K562 (cell line): ENCODE measurements at regions not wholly inside any gene's neighbourhood (a gene's known extent, or its start where the extent isn't known, plus 50 kb on each side); places are given as distances from the start of the nearest gene placed in this dataset.
A peak's percentile ranks its signal among the peaks of the same experiment; 100 is the strongest.

Experiments used
- ATAC-seq: fragments of 200-7000 bp; cut with Tn5 transposase; 3 replicates; pipeline ENCODE4 v1.9.1; 2020; ENCODE audit warnings: moderate library complexity
- BruUV-seq: library from RNA; stranded (reverse); fragments of 400-500 nt; replicated peaks from 2 replicates; lab custom pipeline; 2021; lab: Mats Ljungman, UMichigan
- CTCF ChIA-PET: fragments of 300-600 bp; formaldehyde crosslinking; extraction: SDS; loops from one replicate; lab custom pipeline; 2021; ENCODE audit warnings: low intra/inter-chr PET ratio; lab: Yijun Ruan, JAX
- POLR2A ChIA-PET: fragments of 300-600, 350-650 bp; sonication (Branson Sonifier 250); formaldehyde crosslinking; extraction: SDS; loops from one replicate; lab custom pipeline; 2021; ENCODE audit warnings: antibody characterized with exemption, inconsistent platforms; lab: Yijun Ruan, JAX
- DNase-seq, 4 experiments: peaks; one replicate each; pipeline versions ENCODE4 v3.0.0 to v3.0.0-alpha.2; 2011 to 2018; ENCODE audit warnings: low spot score in 3 of 4, mixed read lengths in 3 of 4; ENCODE audit errors: extremely low read depth in 1 of 4
- FAIRE-seq: peaks from 2 replicates; lab custom pipeline; 2011; peaks lifted over from hg19 to GRCh38; lab: Jason Lieb, UNC
- H2AFZ ChIP-seq: 2 replicates; pipeline ENCODE4 v1.6.0; 2011; ENCODE audit warnings: low read depth, low read length, control low read depth, inconsistent platforms
- H3K27ac ChIP-seq: fragments of 200-600 bp; 3 replicates; pipeline ENCODE4 v1.8.0; 2011; ENCODE audit warnings: low read depth, mild to moderate bottlenecking, control low read depth, inconsistent platforms, low read length, moderate library complexity, mixed read lengths; ENCODE audit errors: extremely low read depth
- H3K27me3 ChIP-seq, 2 experiments: fragments of 300-600 bp in 1 of 2; 2 replicates in 1 of 2; 3 replicates in 1 of 2; pipeline versions ENCODE4 v1.6.0 to v1.8.0; 2011; ENCODE audit warnings: inconsistent platforms in 2 of 2, low read length in 2 of 2, mild to moderate bottlenecking in 1 of 2, mixed read lengths in 1 of 2, moderate library complexity in 1 of 2; ENCODE audit not compliant: control insufficient read depth in 2 of 2, insufficient read depth in 2 of 2
- H3K36me3 ChIP-seq: fragments of 300-600 bp; 3 replicates; pipeline ENCODE4 v1.8.0; 2011; ENCODE audit warnings: mild to moderate bottlenecking, low read length, inconsistent platforms; ENCODE audit not compliant: control insufficient read depth, insufficient read depth
- H3K4me1 ChIP-seq, 2 experiments: fragments of 200-600 bp in 1 of 2; replicated peaks in 1 of 2; 2 replicates in 1 of 2; 3 replicates in 1 of 2; pipeline versions ENCODE4 v1.5.1 to v1.8.0; 2011; ENCODE audit warnings: inconsistent platforms in 2 of 2, low read length in 2 of 2, mild to moderate bottlenecking in 1 of 2, mixed read lengths in 1 of 2, moderate library complexity in 1 of 2; ENCODE audit not compliant: control insufficient read depth in 2 of 2, insufficient read depth in 2 of 2
- H3K4me2 ChIP-seq: 2 replicates; pipeline ENCODE4 v1.6.1; 2011; ENCODE audit warnings: low read length, control low read depth, inconsistent platforms, mixed read lengths; ENCODE audit not compliant: insufficient read depth
- H3K4me3 ChIP-seq: fragments of 200-600 bp; sonication (generic), shearing (Covaris generic); 2 replicates; pipeline ENCODE4 v1.5.1; 2016; ENCODE audit warnings: control low read depth, inconsistent platforms
- H3K79me2 ChIP-seq: fragments of 200-600 bp; 3 replicates; pipeline ENCODE4 v1.8.0; 2011; ENCODE audit warnings: low read length, inconsistent platforms; ENCODE audit not compliant: control insufficient read depth, insufficient read depth
- H3K9ac ChIP-seq, 2 experiments: 2 replicates each; pipeline versions ENCODE4 v1.6.0 to v1.6.1; 2011; ENCODE audit warnings: low read depth in 2 of 2, low read length in 2 of 2, control low read depth in 1 of 2, inconsistent platforms in 1 of 2, mild to moderate bottlenecking in 1 of 2, mixed read lengths in 1 of 2; ENCODE audit not compliant: insufficient read depth in 1 of 2
- H3K9me1 ChIP-seq: one replicate; pipeline ENCODE4 v1.6.0; 2011; ENCODE audit warnings: inconsistent platforms, mild to moderate bottlenecking, low read length, moderate library complexity; ENCODE audit not compliant: control insufficient read depth, insufficient read depth
- H3K9me3 ChIP-seq: replicated peaks from 2 replicates; pipeline ENCODE4 v1.5.1; 2011; ENCODE audit warnings: low read depth, low read length, inconsistent platforms; ENCODE audit not compliant: control insufficient read depth, insufficient read depth
- H4K20me1 ChIP-seq: replicated peaks from 2 replicates; pipeline ENCODE4 v1.6.1; 2011; ENCODE audit warnings: low read length, inconsistent platforms, mixed read lengths; ENCODE audit not compliant: control insufficient read depth, insufficient read depth
- CHD1 ChIP-seq: fragments of 200-600 bp; sonication (generic); IDR thresholded peaks from one replicate; pipeline ENCODE4 v1.6.1; 2012; ENCODE audit warnings: mild to moderate bottlenecking, moderate library complexity, low read length, inconsistent platforms
- GTF2E2 ChIP-seq: fragments of 200-800 bp; sonication (Bioruptor generic); IDR thresholded peaks from 2 replicates; pipeline ENCODE4 v1.6.1; 2016; ENCODE audit warnings: missing genetic modification characterization, missing compliant biosample characterization
- HNRNPUL1 ChIP-seq: fragments of 200-400 bp; formaldehyde crosslinking; IDR thresholded peaks from 2 replicates; pipeline ENCODE4 v1.6.1; 2017; ENCODE audit warnings: low read length
- KLF1 ChIP-seq: fragments of 450-650 bp; IDR thresholded peaks from 2 replicates; pipeline ENCODE4 v1.6.1; 2016; ENCODE audit warnings: missing genetic modification characterization, missing compliant biosample characterization
- RNF2 ChIP-seq: sonication (generic); IDR thresholded peaks from 2 replicates; pipeline ENCODE4 v1.6.1; 2016
- RUNX1 ChIP-seq: sonication (generic); IDR thresholded peaks from 2 replicates; pipeline ENCODE4 v1.6.1; 2016; ENCODE audit warnings: antibody characterized with exemption, low read depth
- SAFB ChIP-seq: fragments of 200-400 bp; formaldehyde crosslinking; IDR thresholded peaks from 2 replicates; pipeline ENCODE4 v1.6.1; 2017; ENCODE audit warnings: low read depth, low read length, borderline replicate concordance
- SMARCA4 ChIP-seq: fragments of 450-650 bp; IDR thresholded peaks from 2 replicates; pipeline ENCODE4 v1.6.1; 2016
- TEAD4 ChIP-seq, 2 experiments: sonication (generic) in 1 of 2; formaldehyde crosslinking in 1 of 2; IDR thresholded peaks; 2 replicates each; pipeline versions ENCODE4 v1.6.1 to v1.8.0; 2012 to 2022; ENCODE audit warnings: borderline replicate concordance in 1 of 2, inconsistent platforms in 1 of 2, low read length in 1 of 2, mild to moderate bottlenecking in 1 of 2, missing genetic modification reagents in 1 of 2
- THAP7 ChIP-seq: fragments of 250-450 bp; sonication (Bioruptor Pico); IDR thresholded peaks from 2 replicates; pipeline ENCODE4 v1.5.0; 2021
- WGBS: fragments of 100-300 bp; shearing (Covaris generic); methylation state at CpG from one replicate; pipeline ENCODE4 v1.1.6; 2016; ENCODE audit warnings: low coverage, mixed read lengths; ENCODE audit not compliant: insufficient coverage; ENCODE audit errors: missing lambda C conversion rate; 5-methylcytosine and 5-hydroxymethylcytosine counted together
- in situ Hi-C: fragments of 300-500 bp; cut with MboI; formaldehyde crosslinking; loops from 4 replicates; pipeline ENCODE4 v1.15.0; 2018; ENCODE audit warnings: inconsistent platforms, mixed read lengths
- intact Hi-C: fragments of 100-400 bp; cut with micrococcal nuclease; formaldehyde crosslinking; loops from 2 replicates; pipeline ENCODE4 v1.14.2; 2022
- TF ChIP-seq, protein P1 (sequence below): fragments of 450-650 bp; formaldehyde crosslinking; conservative IDR thresholded peaks from 2 replicates; pipeline ENCODE4 v1.4.0; 2022; ENCODE audit warnings: mild to moderate bottlenecking, missing genetic modification characterization

DNA sequence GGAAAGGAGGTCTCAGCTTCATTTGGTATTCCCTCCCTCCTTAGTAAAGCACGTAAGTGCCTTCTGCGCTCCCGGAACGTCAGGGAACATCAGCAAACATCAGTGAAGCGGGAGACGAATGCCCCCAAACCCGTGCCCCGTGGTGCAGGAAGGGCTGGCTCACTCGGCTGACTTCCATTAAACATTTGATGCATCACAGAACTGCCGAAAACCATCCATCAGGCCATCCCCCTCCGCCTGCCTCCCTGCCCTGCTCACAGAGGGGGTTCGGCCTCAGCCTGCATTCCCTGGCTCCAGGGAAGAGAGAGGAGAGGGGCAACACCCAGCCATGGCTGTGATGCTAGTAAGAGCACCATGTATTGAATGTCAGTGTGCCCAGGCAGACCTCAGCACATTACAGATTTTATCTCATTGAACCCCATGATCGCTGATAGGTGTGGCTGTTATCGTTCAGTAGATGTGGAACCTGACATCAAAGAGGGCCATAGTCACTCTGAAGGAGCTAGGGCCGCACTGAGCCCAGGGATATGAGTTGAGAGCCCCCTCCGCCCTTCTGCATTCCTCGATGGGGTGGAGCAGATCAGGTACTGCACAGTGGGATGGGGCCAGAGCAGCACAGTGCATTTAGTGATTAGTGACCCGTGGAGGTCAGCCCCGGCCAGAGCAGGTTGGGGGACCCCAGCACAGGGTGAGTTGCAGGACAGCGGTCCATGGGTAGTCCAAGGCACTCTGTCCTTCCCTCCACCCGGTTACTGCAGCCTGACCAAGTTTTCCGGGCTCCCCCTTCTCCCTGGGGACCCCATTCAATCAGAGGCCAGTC lies 146.4 kb downstream of the RPS24 start:
- WGBS: under 1% methylated on average over 22 of the region's 22 CpGs
- peaks cover 42 to 85% of the 10 kb centered on the region in 2 experiments for H3K27me3 ChIP-seq
- DNase-seq: no peak
- intact Hi-C loops: no loop called here
- no TSS peak for BruUV-seq
- no peaks in the 10 kb centered on the region; a peak in 1 of 5 replicates for H3K4me1 ChIP-seq
- H3K9me3 ChIP-seq: no peaks in the 10 kb centered on the region
- H3K4me2 ChIP-seq: no peak overlapping the region
- FAIRE-seq: peak; percentile 23
- no peak overlapping the region for H3K9ac ChIP-seq
- H4K20me1 ChIP-seq: peaks cover 29% of the 10 kb centered on the region
- ChIA-PET POLR2A (interaction anchor here (0.6 to 1.0 kb wide), 3 partner anchors 12 to 337 kb away, joined by 3 to 4 read pairs (median 4); no protein-coding TSS in a partner anchor), CTCF (no interaction called here)
- H3K4me3 ChIP-seq: no peak overlapping the region
- peak; percentile 27 for ATAC-seq
- no peak for TF ChIP-seq HNRNPUL1
- TF ChIP-seq KLF1 (tag): 0 out of 2 replicates have a peak, but pooled peaks have one; percentile 25
- TF ChIP-seq, all 486 proteins: peak for 1
- no peak overlapping the region for H3K27ac ChIP-seq
- no peak overlapping the region for H2AFZ ChIP-seq
- no peaks in the 10 kb centered on the region for H3K36me3 ChIP-seq
- no peaks in the 10 kb centered on the region for H3K79me2 ChIP-seq
- in situ Hi-C loops: no loop called here
- H3K9me1 ChIP-seq: no peaks in the 10 kb centered on the region

- in situ Hi-C loops (no loop called here), intact Hi-C loops (no loop called here)
- H3K27ac ChIP-seq: no peak overlapping the region
- no peak overlapping the region for H3K9ac ChIP-seq
- FAIRE-seq: no peak
- H2AFZ ChIP-seq: no peak overlapping the region
- no peaks in the 10 kb centered on the region for H3K4me1 ChIP-seq
- BruUV-seq: no TSS peak
- H3K9me3 ChIP-seq: no peaks in the 10 kb centered on the region
- 0% methylated on average over 6 of the region's 6 CpGs for WGBS
- H3K4me3 ChIP-seq: no peak overlapping the region
- no peaks in the 10 kb centered on the region for H3K79me2 ChIP-seq
- CTCF ChIA-PET: no interaction called here
- no peak for DNase-seq
- H3K36me3 ChIP-seq: no peaks in the 10 kb centered on the region
- H3K4me2 ChIP-seq: no peak overlapping the region
- TF ChIP-seq SAFB (no peak), TEAD4 (IDR thresholded peaks at IDR 0.05; ENCODE audit: low read length) (no peak), TEAD4 (CRISPR knock-in tag; IDR thresholded peaks at IDR 0.05; ENCODE audit: borderline replicate concordance) (no peak), RUNX1 (no peak), RNF2 (no peak), THAP7 (no peak), CHD1 (no peak), SMARCA4 (no peak), GTF2E2 (no peak)
- TF ChIP-seq, protein P1, sequence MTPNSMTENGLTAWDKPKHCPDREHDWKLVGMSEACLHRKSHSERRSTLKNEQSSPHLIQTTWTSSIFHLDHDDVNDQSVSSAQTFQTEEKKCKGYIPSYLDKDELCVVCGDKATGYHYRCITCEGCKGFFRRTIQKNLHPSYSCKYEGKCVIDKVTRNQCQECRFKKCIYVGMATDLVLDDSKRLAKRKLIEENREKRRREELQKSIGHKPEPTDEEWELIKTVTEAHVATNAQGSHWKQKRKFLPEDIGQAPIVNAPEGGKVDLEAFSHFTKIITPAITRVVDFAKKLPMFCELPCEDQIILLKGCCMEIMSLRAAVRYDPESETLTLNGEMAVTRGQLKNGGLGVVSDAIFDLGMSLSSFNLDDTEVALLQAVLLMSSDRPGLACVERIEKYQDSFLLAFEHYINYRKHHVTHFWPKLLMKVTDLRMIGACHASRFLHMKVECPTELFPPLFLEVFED (CRISPR knock-in tag): no peak
- TF ChIP-seq, all 486 proteins: peak for 0
- no peaks in the 10 kb centered on the region for H3K9me1 ChIP-seq
- POLR2A ChIA-PET: no interaction called here
- peaks cover 34 to 82% of the 10 kb centered on the region in 2 experiments for H3K27me3 ChIP-seq
- H4K20me1 ChIP-seq: peaks cover 29% of the 10 kb centered on the region
- no peak for ATAC-seq
Measured at GRCh38 chr10:78181381-78182055, 147.9 kb downstream of the RPS24 start.
